KMS-11 (cell line): ENCODE measurements at regions not wholly inside any gene's neighbourhood (a gene's known extent, or its start where the extent isn't known, plus 50 kb on each side); places are given as distances from the start of the nearest gene placed in this dataset.

Experiments
- H2AFZ ChIP-seq: fragments of 200-600 bp; sonication (generic); 2 replicates; pipeline ENCODE4 v1.6.1; 2016; ENCODE audit warnings: antibody characterized with exemption, mixed run types, low read depth
- H3K27ac ChIP-seq: fragments of 200-600 bp; sonication (generic); 2 replicates; pipeline ENCODE4 v1.6.1; 2016; ENCODE audit warnings: mild to moderate bottlenecking, mixed run types
- H3K27me3 ChIP-seq: fragments of 200-600 bp; sonication (generic); 2 replicates; pipeline ENCODE4 v1.6.1; 2017; ENCODE audit warnings: mild to moderate bottlenecking, low read depth, mixed run types, moderate library complexity; ENCODE audit not compliant: insufficient read depth
- H3K36me3 ChIP-seq: fragments of 200-600 bp; sonication (generic); 2 replicates; pipeline ENCODE4 v1.6.1; 2017; ENCODE audit warnings: mild to moderate bottlenecking, mixed run types; ENCODE audit not compliant: insufficient read depth
- H3K4me1 ChIP-seq: fragments of 200-600 bp; sonication (generic); 2 replicates; pipeline ENCODE4 v1.6.1; 2016; ENCODE audit warnings: mild to moderate bottlenecking, low read depth, mixed run types; ENCODE audit not compliant: poor library complexity, severe bottlenecking
- H3K4me2 ChIP-seq: fragments of 200-600 bp; sonication (generic); 2 replicates; pipeline ENCODE4 v1.7.0; 2016; ENCODE audit warnings: mild to moderate bottlenecking, mixed run types
- H3K4me3 ChIP-seq: fragments of 200-600 bp; sonication (generic); IDR thresholded peaks from 2 replicates; pipeline ENCODE4 v1.6.1; 2017; ENCODE audit warnings: low read depth, low read length, mixed read lengths; ENCODE audit not compliant: insufficient read depth
- H3K79me2 ChIP-seq: fragments of 200-600 bp; sonication (generic); 2 replicates; pipeline ENCODE4 v1.6.1; 2016; ENCODE audit warnings: low read depth, mixed run types; ENCODE audit not compliant: insufficient read depth
- H3K9ac ChIP-seq: fragments of 200-600 bp; sonication (generic); 2 replicates; pipeline ENCODE4 v1.6.1; 2016; ENCODE audit warnings: mild to moderate bottlenecking, mixed run types
- H4K20me1 ChIP-seq: fragments of 200-600 bp; sonication (generic); 2 replicates; pipeline ENCODE4 v1.6.1; 2016; ENCODE audit warnings: mild to moderate bottlenecking, mixed run types; ENCODE audit not compliant: insufficient read depth
- CTCF ChIP-seq: fragments of 200-600 bp; sonication (generic); conservative IDR thresholded peaks from 2 replicates; pipeline ENCODE4 v1.6.1; 2017; ENCODE audit warnings: low read depth, mild to moderate bottlenecking, antibody characterized with exemption, low read length, moderate library complexity, mixed read lengths

- H3K4me2 ChIP-seq = no peak overlapping the region
- H3K4me3 ChIP-seq = no peak overlapping the region
- no peaks in the 10 kb centered on the region for H4K20me1 ChIP-seq
- H3K36me3 ChIP-seq = no peaks in the 10 kb centered on the region
- no peak overlapping the region for H2AFZ ChIP-seq
- no peaks in the 10 kb centered on the region for H3K79me2 ChIP-seq
- H3K27me3 ChIP-seq = no peaks in the 10 kb centered on the region
- H3K9ac ChIP-seq = no peak overlapping the region
- H3K27ac ChIP-seq = no peak overlapping the region
- no peaks in the 10 kb centered on the region for H3K4me1 ChIP-seq
- TF ChIP-seq CTCF = no peak
Observed at GRCh38 chr5:13143630-13144029, 800.9 kb downstream of the DNAH5 start.

- Histone ChIP-seq H3K4me2 (no peak overlapping the region), H3K9ac (no peak overlapping the region), H3K4me1 (no peaks in the 10 kb centered on the region), H2AFZ (no peak overlapping the region), H3K27ac (no peak overlapping the region), H3K79me2 (no peaks in the 10 kb centered on the region), H3K4me3 (no peak overlapping the region), H3K27me3 (no peaks in the 10 kb centered on the region), H4K20me1 (no peaks in the 10 kb centered on the region), H3K36me3 (no peaks in the 10 kb centered on the region)
- no peak for TF ChIP-seq CTCF
Observed at GRCh38 chr5:13143214-13143613, 801.3 kb downstream of the DNAH5 start.

- TF ChIP-seq CTCF = no peak
- Histone ChIP-seq H3K27ac (no peak overlapping the region), H3K4me3 (no peak overlapping the region), H3K27me3 (no peaks in the 10 kb centered on the region), H2AFZ (no peak overlapping the region), H3K79me2 (no peaks in the 10 kb centered on the region), H4K20me1 (no peaks in the 10 kb centered on the region), H3K36me3 (no peaks in the 10 kb centered on the region), H3K9ac (no peak overlapping the region), H3K4me1 (no peaks in the 10 kb centered on the region), H3K4me2 (no peak overlapping the region)
Observed at GRCh38 chr5:13133951-13134350, 810.5 kb downstream of the DNAH5 start.

DNA sequence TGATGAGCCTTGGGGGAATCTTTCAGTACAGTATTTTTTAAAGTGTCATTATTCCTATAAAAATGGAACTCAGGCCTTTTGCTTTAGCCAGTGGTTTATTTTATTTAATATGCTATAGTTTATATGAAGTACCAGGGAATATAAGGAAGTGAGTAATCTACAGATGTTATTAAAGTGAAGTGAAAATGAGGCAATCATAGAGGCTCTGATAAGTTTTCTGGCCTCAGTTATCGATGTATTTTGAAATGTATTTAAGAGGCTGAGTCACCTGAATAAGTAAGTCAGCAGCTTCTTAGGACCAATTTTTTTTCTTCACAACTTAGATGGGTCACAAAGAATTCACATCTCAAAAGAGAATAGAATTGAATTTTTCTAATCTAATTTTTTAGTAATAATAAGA lies 829.0 kb downstream of the DNAH5 start:
- Histone ChIP-seq H3K36me3 (no peaks in the 10 kb centered on the region), H3K4me3 (no peak overlapping the region), H3K27me3 (no peaks in the 10 kb centered on the region), H3K27ac (no peak overlapping the region), H3K4me1 (no peaks in the 10 kb centered on the region), H4K20me1 (no peaks in the 10 kb centered on the region), H3K9ac (no peak overlapping the region), H3K4me2 (no peak overlapping the region), H3K79me2 (no peaks in the 10 kb centered on the region), H2AFZ (no peak overlapping the region)
- TF ChIP-seq CTCF = no peak

DNA sequence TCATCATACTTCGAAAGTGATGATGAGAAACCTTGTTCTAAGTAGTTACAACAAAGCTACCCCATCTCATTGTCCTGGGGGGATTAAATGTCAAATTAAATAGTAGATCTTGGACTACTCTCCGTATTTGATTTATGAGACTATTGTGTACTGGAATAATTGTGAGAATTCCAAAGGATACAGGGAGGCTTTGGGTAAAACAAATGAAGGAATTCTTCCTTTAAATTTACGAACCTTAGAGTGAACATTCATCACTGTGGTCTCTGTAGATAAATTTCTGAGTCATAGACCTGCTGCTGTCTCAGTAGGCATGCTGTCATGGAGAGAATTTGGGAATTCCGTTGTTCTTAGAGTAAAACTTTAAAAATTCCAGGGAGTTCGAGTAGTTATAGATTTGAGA lies 836.2 kb downstream of the DNAH5 start:
- no peaks in the 10 kb centered on the region for H3K36me3 ChIP-seq
- no peak overlapping the region for H3K4me3 ChIP-seq
- no peak for TF ChIP-seq CTCF
- H3K4me2 ChIP-seq = no peak overlapping the region
- no peaks in the 10 kb centered on the region for H4K20me1 ChIP-seq
- no peak overlapping the region for H2AFZ ChIP-seq
- H3K4me1 ChIP-seq = no peaks in the 10 kb centered on the region
- H3K9ac ChIP-seq = no peak overlapping the region
- H3K79me2 ChIP-seq = no peaks in the 10 kb centered on the region
- no peaks in the 10 kb centered on the region for H3K27me3 ChIP-seq
- H3K27ac ChIP-seq = no peak overlapping the region
